ENCODE measurements at regions not wholly inside any gene's neighbourhood (a gene's known extent, or its start where the extent isn't known, plus 50 kb on each side); places are given as distances from the start of the nearest gene placed in this dataset.

- no peaks in the 10 kb centered on the region for H4K20me1 ChIP-seq (replicated peaks; ENCODE audit: control insufficient read depth, insufficient read depth, low read length)
- no peak overlapping the region for H3K9ac ChIP-seq (ENCODE audit: insufficient read depth in 1 of 2, low read depth in 2 of 2, low read length in 2 of 2)
- no peaks in the 10 kb centered on the region for H3K9me1 ChIP-seq (ENCODE audit: control insufficient read depth, insufficient read depth, low read length)
- no peaks in the 10 kb centered on the region for H3K27me3 ChIP-seq (ENCODE audit: control insufficient read depth in 2 of 2, insufficient read depth in 2 of 2, low read length in 2 of 2)
- H3K4me2 ChIP-seq (ENCODE audit: insufficient read depth, low read length): no peak overlapping the region
- no peaks in the 10 kb centered on the region for H3K9me3 ChIP-seq (replicated peaks; ENCODE audit: control insufficient read depth, insufficient read depth, low read depth, low read length)
- FAIRE-seq: no peak
- H3K4me1 ChIP-seq (replicated peaks in 1 of 2; ENCODE audit: control insufficient read depth in 2 of 2, insufficient read depth in 2 of 2, low read length in 2 of 2): no peaks in the 10 kb centered on the region
- H3K36me3 ChIP-seq (ENCODE audit: control insufficient read depth, insufficient read depth, low read length): no peaks in the 10 kb centered on the region
- ChIA-PET POLR2A (no interaction called here), CTCF (ENCODE audit: low intra/inter-chr PET ratio) (no interaction called here)
- H3K4me3 ChIP-seq: no peak overlapping the region
- no peak for ATAC-seq
- no peak for DNase-seq (ENCODE audit: extremely low read depth in 1 of 4, low spot score in 3 of 4)
- 0% methylated on average over 1 of the region's 3 CpGs for WGBS (ENCODE audit: insufficient coverage, low coverage, missing lambda C conversion rate)
- H3K27ac ChIP-seq (ENCODE audit: extremely low read depth, low read depth, low read length): no peak overlapping the region
- no peak for TF ChIP-seq SRSF3 (IDR thresholded peaks at IDR 0.05; ENCODE audit: insufficient read depth, low read length)
- no peak for TF ChIP-seq ZFP91 (CRISPR knock-in tag; IDR thresholded peaks at IDR 0.05)
- no peak for TF ChIP-seq ZC3H4 (CRISPR knock-in tag; IDR thresholded peaks at IDR 0.05; ENCODE audit: borderline replicate concordance)
- TF ChIP-seq NRF1 (conservative IDR thresholded peaks at IDR 0.05 in 1 of 2, IDR thresholded peaks at IDR 0.05 in 1 of 2): no peak
- TF ChIP-seq DNMT1 (IDR thresholded peaks at IDR 0.05): no peak
- TF ChIP-seq CUX1 (CRISPR knock-in tag; IDR thresholded peaks at IDR 0.05): no peak
- no peak for TF ChIP-seq HNRNPH1 (optimal IDR thresholded peaks at IDR 0.05; ENCODE audit: low read depth, low read length)
- TF ChIP-seq ZNF23 (CRISPR knock-in tag; IDR thresholded peaks at IDR 0.05): no peak
- H2AFZ ChIP-seq (ENCODE audit: low read depth, low read length): no peak overlapping the region
- in situ Hi-C loops (cut with MboI) (no loop called here), intact Hi-C loops (cut with micrococcal nuclease) (no loop called here)
- no TSS peak for BruUV-seq (replicated peaks)
- H3K79me2 ChIP-seq (ENCODE audit: control insufficient read depth, insufficient read depth, low read length): no peaks in the 10 kb centered on the region
Observed at GRCh38 chr3:94365006-94365405, 302.1 kb downstream of the NSUN3 start.

Data from K562 (cell line).